Fibroblast of lung (primary cell): ENCODE measurements at regions not wholly inside any gene's neighbourhood (a gene's known extent, or its start where the extent isn't known, plus 50 kb on each side); places are given as distances from the start of the nearest gene placed in this dataset.

Source experiments
- CTCF ChIP-seq, 2 donors: IDR thresholded peaks in 1 of 2; conservative IDR thresholded peaks in 1 of 2; 1 replicate in 1 of 2; 2 replicates in 1 of 2; pipeline ENCODE4 v1.5.1; 2011 to 2012; ENCODE audit warnings: low read length in 2 of 2, control low read depth in 1 of 2, inconsistent platforms in 1 of 2, low read depth in 1 of 2, mild to moderate bottlenecking in 1 of 2
- EZH2 ChIP-seq: IDR thresholded peaks from 2 replicates; pipeline ENCODE4 v1.5.1; 2012; ENCODE audit warnings: low read length, control low read depth, mild to moderate bottlenecking; ENCODE audit errors: missing control alignments

GRCh38 chr12:127900386-127900785, 366.6 kb upstream of the TMEM132C start:
- TF ChIP-seq CTCF (conservative IDR thresholded peaks at IDR 0.05 in 1 of 2, IDR thresholded peaks at IDR 0.05 in 1 of 2; ENCODE audit: low read depth in 1 of 2, low read length in 2 of 2), result no peak
- TF ChIP-seq EZH2, result no peak
